SH-SY5Y (cell line): ENCODE measurements at regions not wholly inside any gene's neighbourhood (a gene's known extent, or its start where the extent isn't known, plus 50 kb on each side); places are given as distances from the start of the nearest gene placed in this dataset.

Experiments
- GATA2 ChIP-seq: IDR thresholded peaks from 2 replicates; pipeline ENCODE4 v1.6.1; 2011; ENCODE audit warnings: mild to moderate bottlenecking, low read depth, low read length
- GATA3 ChIP-seq: IDR thresholded peaks from 2 replicates; pipeline ENCODE4 v1.6.1; 2011; ENCODE audit warnings: low read depth, mild to moderate bottlenecking, low read length, moderate library complexity

DNA sequence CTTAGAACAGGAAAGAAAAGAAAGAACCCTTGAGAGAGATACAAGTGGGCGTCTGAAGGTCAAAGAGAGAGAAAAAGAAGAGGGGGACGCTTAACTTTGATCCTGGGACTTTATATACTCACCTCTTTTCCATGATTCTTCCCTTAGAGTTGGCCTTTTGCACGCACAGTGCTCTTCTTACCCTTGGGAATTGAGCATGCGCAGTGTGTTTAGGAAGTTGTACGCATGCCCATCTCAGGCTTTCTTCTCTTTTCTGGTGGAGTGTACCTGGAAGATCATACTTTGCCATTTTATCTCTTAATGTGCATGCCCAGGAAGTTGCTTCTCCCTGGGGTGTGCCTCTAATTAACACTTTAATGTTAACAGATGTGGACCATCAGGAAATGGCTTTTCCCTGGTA is 229.6 kb upstream of the ANO3 start:
- no peak for TF ChIP-seq GATA2
- TF ChIP-seq GATA3: no peak
